CD14-positive monocyte (primary cell): ENCODE measurements at regions not wholly inside any gene's neighbourhood (a gene's known extent, or its start where the extent isn't known, plus 50 kb on each side); places are given as distances from the start of the nearest gene placed in this dataset.

Experiments
- DNase-seq, 3 donors: peaks; one replicate each; pipeline ENCODE4 v3.0.0-alpha.2; 2011 to 2022
- H2AFZ ChIP-seq: 2 replicates; pipeline ENCODE4 v1.6.0; 2012; ENCODE audit warnings: mild to moderate bottlenecking, low read depth, low read length, inconsistent platforms; ENCODE audit not compliant: insufficient read depth, poor library complexity, severe bottlenecking
- H3K27ac ChIP-seq, 2 donors: 1 replicate in 1 of 2; 2 replicates in 1 of 2; pipeline ENCODE4 v1.5.1; 2012 to 2013; ENCODE audit warnings: low read length in 2 of 2, control low read depth in 1 of 2, inconsistent platforms in 1 of 2, low read depth in 1 of 2, mild to moderate bottlenecking in 1 of 2
- H3K27me3 ChIP-seq, 2 donors: one replicate each; pipeline versions ENCODE4 v1.6.0 to v1.6.1; 2011 to 2013; ENCODE audit warnings: low read length in 2 of 2; ENCODE audit not compliant: control insufficient read depth in 2 of 2, insufficient read depth in 2 of 2
- H3K36me3 ChIP-seq, 2 donors: replicated peaks in 1 of 2; 1 replicate in 1 of 2; 2 replicates in 1 of 2; pipeline versions ENCODE4 v1.5.1 to v1.6.1; 2012 to 2013; ENCODE audit warnings: low read length in 2 of 2, control low read depth in 1 of 2, inconsistent platforms in 1 of 2, mild to moderate bottlenecking in 1 of 2; ENCODE audit not compliant: insufficient read depth in 2 of 2, control insufficient read depth in 1 of 2
- H3K4me1 ChIP-seq, 2 donors: 1 replicate in 1 of 2; 2 replicates in 1 of 2; pipeline versions ENCODE4 v1.5.1 to v1.6.1; 2012 to 2013; ENCODE audit warnings: low read length in 2 of 2, control low read depth in 1 of 2, inconsistent platforms in 1 of 2, mild to moderate bottlenecking in 1 of 2, moderate library complexity in 1 of 2; ENCODE audit not compliant: insufficient read depth in 2 of 2, control insufficient read depth in 1 of 2
- H3K4me2 ChIP-seq: replicated peaks from 2 replicates; pipeline ENCODE3; 2012; ENCODE audit warnings: low read length, moderate library complexity, mild to moderate bottlenecking; ENCODE audit not compliant: poor library complexity, severe bottlenecking; ENCODE audit errors: extremely low read depth
- H3K4me3 ChIP-seq, 3 experiments: fragments of 200-600 bp in 1 of 3; sonication (generic) in 1 of 3; replicated peaks in 1 of 3; 1 replicate in 2 of 3; 2 replicates in 1 of 3; pipeline ENCODE4 v1.5.1; 2011 to 2013; ENCODE audit warnings: low read length in 3 of 3, mild to moderate bottlenecking in 3 of 3, control low read depth in 2 of 3, low read depth in 2 of 3, inconsistent platforms in 1 of 3, moderate library complexity in 1 of 3
- H3K79me2 ChIP-seq: 2 replicates; pipeline ENCODE4 v1.6.0; 2012; ENCODE audit warnings: mild to moderate bottlenecking, control low read depth, inconsistent platforms, low read length, moderate library complexity; ENCODE audit not compliant: insufficient read depth
- H3K9ac ChIP-seq: 2 replicates; pipeline ENCODE4 v1.6.0; 2017; ENCODE audit warnings: low read length, mild to moderate bottlenecking; ENCODE audit not compliant: insufficient read depth, poor library complexity, severe bottlenecking
- H3K9me3 ChIP-seq, 2 donors: replicated peaks in 1 of 2; 1 replicate in 1 of 2; 2 replicates in 1 of 2; pipeline versions ENCODE4 v1.5.1 to v1.6.1; 2012 to 2013; ENCODE audit warnings: low read length in 2 of 2, control low read depth in 1 of 2; ENCODE audit not compliant: control insufficient read depth in 1 of 2, insufficient read depth in 1 of 2
- H4K20me1 ChIP-seq: 2 replicates; pipeline ENCODE4 v1.6.0; 2012; ENCODE audit warnings: mild to moderate bottlenecking, low read length, control low read depth, moderate library complexity; ENCODE audit not compliant: insufficient read depth
- H3K27ac Mint-ChIP-seq, 7 donors: one replicate each; pipeline ENCODE4 v1.8.0; 2020; ENCODE audit warnings: mild to moderate bottlenecking in 7 of 7, mixed read lengths in 7 of 7, moderate library complexity in 6 of 7, inconsistent platforms in 2 of 7
- H3K27me3 Mint-ChIP-seq, 3 donors: one replicate each; pipeline ENCODE4 v1.8.0; 2021 to 2022; ENCODE audit warnings: low read depth in 3 of 3, mild to moderate bottlenecking in 3 of 3, mixed read lengths in 3 of 3, moderate library complexity in 3 of 3, inconsistent platforms in 1 of 3
- H3K36me3 Mint-ChIP-seq, 2 donors: one replicate each; pipeline ENCODE4 v1.8.0; 2020; ENCODE audit warnings: mixed read lengths in 2 of 2, inconsistent platforms in 1 of 2, mild to moderate bottlenecking in 1 of 2
- H3K4me1 Mint-ChIP-seq: one replicate; pipeline ENCODE4 v1.8.0; 2020; ENCODE audit warnings: mild to moderate bottlenecking, mixed read lengths
- H3K4me3 Mint-ChIP-seq, 2 donors: one replicate each; pipeline ENCODE4 v1.8.0; 2020; ENCODE audit warnings: mild to moderate bottlenecking in 2 of 2, mixed read lengths in 2 of 2, moderate library complexity in 1 of 2
- H3K9me3 Mint-ChIP-seq, 7 donors: one replicate each; pipeline ENCODE4 v1.8.0; 2020 to 2022; ENCODE audit warnings: mixed read lengths in 7 of 7, mild to moderate bottlenecking in 6 of 7, moderate library complexity in 6 of 7, inconsistent platforms in 2 of 7
- WGBS: methylation state at CpG from one replicate; pipeline ENCODE4 v1.1.5; 2013; ENCODE audit warnings: missing lambda C conversion rate; ENCODE audit not compliant: insufficient coverage; 5-methylcytosine and 5-hydroxymethylcytosine counted together
- intact Hi-C, 2 donors: fragments of 100-400 bp; cut with micrococcal nuclease; formaldehyde crosslinking; loops; one replicate each; pipeline versions ENCODE4 v1.15.0 to v1.15.1; 2023
- TF ChIP-seq, protein P1 (sequence below): fragments of 200-600 bp; IDR thresholded peaks from one replicate; pipeline ENCODE4 v1.8.0; 2022; ENCODE audit warnings: antibody characterized with exemption, mild to moderate bottlenecking

DNA sequence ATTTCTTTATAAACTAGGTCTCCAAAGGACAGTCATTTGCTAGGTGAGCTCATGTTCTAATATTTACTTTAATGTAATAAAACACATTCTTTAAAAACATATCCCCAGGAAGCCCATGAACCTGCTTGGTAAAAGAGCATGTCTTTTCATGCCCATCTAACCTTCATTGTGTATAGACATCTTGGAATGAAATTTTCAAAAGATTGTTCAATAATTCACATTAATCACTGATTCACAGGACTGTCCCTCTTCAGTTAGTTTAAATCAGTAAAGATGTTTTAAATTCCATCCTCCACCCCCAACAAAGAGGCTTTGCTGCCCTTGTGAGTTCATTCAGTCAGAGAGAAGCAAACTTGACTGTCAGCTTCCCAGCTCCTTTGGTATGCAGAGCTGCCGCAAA, 633.4 kb upstream of the CELF4 start:
- no peak overlapping the region for H3K4me3 Mint-ChIP-seq
- no CpG with 5 or more reads among the region's 1 CpG for WGBS
- no peaks in the 10 kb centered on the region for H3K36me3 Mint-ChIP-seq
- TF ChIP-seq, protein P1, sequence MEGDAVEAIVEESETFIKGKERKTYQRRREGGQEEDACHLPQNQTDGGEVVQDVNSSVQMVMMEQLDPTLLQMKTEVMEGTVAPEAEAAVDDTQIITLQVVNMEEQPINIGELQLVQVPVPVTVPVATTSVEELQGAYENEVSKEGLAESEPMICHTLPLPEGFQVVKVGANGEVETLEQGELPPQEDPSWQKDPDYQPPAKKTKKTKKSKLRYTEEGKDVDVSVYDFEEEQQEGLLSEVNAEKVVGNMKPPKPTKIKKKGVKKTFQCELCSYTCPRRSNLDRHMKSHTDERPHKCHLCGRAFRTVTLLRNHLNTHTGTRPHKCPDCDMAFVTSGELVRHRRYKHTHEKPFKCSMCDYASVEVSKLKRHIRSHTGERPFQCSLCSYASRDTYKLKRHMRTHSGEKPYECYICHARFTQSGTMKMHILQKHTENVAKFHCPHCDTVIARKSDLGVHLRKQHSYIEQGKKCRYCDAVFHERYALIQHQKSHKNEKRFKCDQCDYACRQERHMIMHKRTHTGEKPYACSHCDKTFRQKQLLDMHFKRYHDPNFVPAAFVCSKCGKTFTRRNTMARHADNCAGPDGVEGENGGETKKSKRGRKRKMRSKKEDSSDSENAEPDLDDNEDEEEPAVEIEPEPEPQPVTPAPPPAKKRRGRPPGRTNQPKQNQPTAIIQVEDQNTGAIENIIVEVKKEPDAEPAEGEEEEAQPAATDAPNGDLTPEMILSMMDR, result no peak
- Histone ChIP-seq H3K9ac (no peak overlapping the region), H2AFZ (no peak overlapping the region), H3K9me3 (peaks cover 0 to 6% of the 10 kb centered on the region in 2 donors), H4K20me1 (no peaks in the 10 kb centered on the region), H3K79me2 (no peaks in the 10 kb centered on the region), H3K27me3 (no peaks in the 10 kb centered on the region), H3K4me1 (no peaks in the 10 kb centered on the region), H3K4me3 (no peak overlapping the region), H3K4me2 (no peak overlapping the region), H3K27ac (no peak overlapping the region), H3K36me3 (no peaks in the 10 kb centered on the region)
- no peak for DNase-seq
- intact Hi-C loops, result no loop called here
- H3K27me3 Mint-ChIP-seq, result no peaks in the 10 kb centered on the region
- H3K9me3 Mint-ChIP-seq, result peaks cover 0 to 8% (median 2%) of the 10 kb centered on the region in 7 donors
- H3K4me1 Mint-ChIP-seq, result no peaks in the 10 kb centered on the region
- H3K27ac Mint-ChIP-seq, result no peak overlapping the region

GRCh38 chr18:38198526-38198925, 632.9 kb upstream of the CELF4 start:
- WGBS, result no CpG with 5 or more reads among the region's 1 CpG
- H3K9me3 ChIP-seq, result peaks cover 0 to 3% of the 10 kb centered on the region in 2 donors
- no peak for DNase-seq
- no peak overlapping the region for H3K27ac ChIP-seq
- H3K27me3 Mint-ChIP-seq, result no peaks in the 10 kb centered on the region
- H3K9ac ChIP-seq, result no peak overlapping the region
- H3K36me3 ChIP-seq, result no peaks in the 10 kb centered on the region
- no peaks in the 10 kb centered on the region for H3K27me3 ChIP-seq
- H3K4me2 ChIP-seq, result no peak overlapping the region
- no peaks in the 10 kb centered on the region for H4K20me1 ChIP-seq
- no peaks in the 10 kb centered on the region for H3K4me1 ChIP-seq
- no peaks in the 10 kb centered on the region for H3K79me2 ChIP-seq
- H2AFZ ChIP-seq, result no peak overlapping the region
- no peaks in the 10 kb centered on the region for H3K36me3 Mint-ChIP-seq
- H3K9me3 Mint-ChIP-seq, result peaks cover 0 to 8% (median 2%) of the 10 kb centered on the region in 7 donors
- H3K4me1 Mint-ChIP-seq, result no peaks in the 10 kb centered on the region
- TF ChIP-seq, protein P1, result no peak
- H3K4me3 Mint-ChIP-seq, result no peak overlapping the region
- H3K27ac Mint-ChIP-seq, result no peak overlapping the region
- H3K4me3 ChIP-seq, result no peak overlapping the region
- intact Hi-C loops, result no loop called here
